Gastroesophageal sphincter (tissue), 4 donors: ENCODE measurements at regions not wholly inside any gene's neighbourhood (a gene's known extent, or its start where the extent isn't known, plus 50 kb on each side); places are given as distances from the start of the nearest gene placed in this dataset.

Experiments used
- ATAC-seq: fragments of 150-250 bp; one replicate; pipeline ENCODE4 v1.9.1; 2016; ENCODE audit warnings: mild to moderate bottlenecking, moderate library complexity
- H3K27ac ChIP-seq, 4 donors: fragments of 200-600 bp; sonication (generic) in 3 of 4; 1 replicate in 3 of 4; 2 replicates in 1 of 4; pipeline ENCODE4 v1.5.1; 2016 to 2019
- H3K27me3 ChIP-seq: fragments of 200-600 bp; sonication (generic); one replicate; pipeline ENCODE4 v1.5.1; 2019
- H3K36me3 ChIP-seq, 2 donors: fragments of 200-600 bp; sonication (generic); one replicate each; pipeline ENCODE4 v1.5.1; 2019; ENCODE audit warnings: control low read depth in 1 of 2
- H3K4me1 ChIP-seq, 3 donors: fragments of 200-600 bp; sonication (generic); 1 replicate in 2 of 3; 2 replicates in 1 of 3; pipeline ENCODE4 v1.5.1; 2016 to 2019; ENCODE audit warnings: control low read depth in 2 of 3
- H3K4me3 ChIP-seq, 2 donors: fragments of 200-600 bp; sonication (generic); one replicate each; pipeline ENCODE4 v1.5.1; 2019; ENCODE audit warnings: mild to moderate bottlenecking in 1 of 2, moderate library complexity in 1 of 2
- H3K9me3 ChIP-seq, 3 donors: fragments of 200-600 bp; sonication (generic); one replicate each; pipeline ENCODE4 v1.5.1; 2017 to 2019; ENCODE audit warnings: control low read depth in 2 of 3
- EP300 ChIP-seq: sonication (generic); formaldehyde crosslinking; IDR thresholded peaks from one replicate; pipeline ENCODE4 v1.6.1; 2017; ENCODE audit warnings: antibody characterized with exemption, mild to moderate bottlenecking
- POLR2A ChIP-seq, 2 donors: fragments of 450-650 bp; IDR thresholded peaks; one replicate each; pipeline ENCODE4 v1.6.1; 2017; ENCODE audit warnings: antibody characterized with exemption in 2 of 2, mild to moderate bottlenecking in 2 of 2, moderate library complexity in 1 of 2
- POLR2AphosphoS5 ChIP-seq: sonication (generic); formaldehyde crosslinking; IDR thresholded peaks from one replicate; pipeline ENCODE4 v1.6.1; 2017; ENCODE audit warnings: antibody characterized with exemption
- WGBS, 2 donors: methylation state at CpG; one replicate each; pipeline ENCODE4 v1.1.5; 2018; ENCODE audit warnings: low coverage in 1 of 2; 5-methylcytosine and 5-hydroxymethylcytosine counted together
- TF ChIP-seq, protein P1 (sequence below), 4 experiments: fragments of 200-600 bp in 2 of 4; fragments of 450-650 bp in 2 of 4; sonication (generic) in 1 of 4; IDR thresholded peaks; one replicate each; pipeline ENCODE4 v1.5.1; 2017 to 2019; ENCODE audit warnings: antibody characterized with exemption in 4 of 4, mild to moderate bottlenecking in 2 of 4, moderate library complexity in 2 of 4

DNA sequence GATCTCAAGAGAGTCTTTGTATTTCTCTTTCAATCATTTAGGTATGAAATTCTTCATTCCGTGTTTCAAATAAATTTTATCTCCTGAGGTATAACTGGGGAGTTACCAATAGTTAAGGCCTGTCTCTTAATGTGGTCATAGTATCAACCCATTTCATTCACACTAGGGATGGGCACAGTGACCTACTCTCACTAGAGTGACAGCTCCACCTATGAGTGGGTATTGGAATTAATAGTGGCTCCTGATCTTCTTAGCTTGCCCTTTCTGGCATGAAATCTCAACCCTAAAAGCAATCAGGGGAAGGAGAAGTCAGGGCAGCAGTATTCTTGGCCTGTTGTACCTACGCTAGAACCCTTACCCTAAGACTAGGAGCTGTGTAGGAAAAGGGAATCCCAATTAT is 507.7 kb downstream of the FAM181B start:
- Histone ChIP-seq H3K4me1 (no peaks in the 10 kb centered on the region), H3K4me3 (no peak overlapping the region), H3K27ac (no peak overlapping the region), H3K9me3 (peaks cover 0 to 10% (median 0%) of the 10 kb centered on the region in 3 donors), H3K27me3 (no peaks in the 10 kb centered on the region), H3K36me3 (no peaks in the 10 kb centered on the region)
- no peak for TF ChIP-seq POLR2AphosphoS5
- no peak for TF ChIP-seq EP300
- TF ChIP-seq, protein P1, sequence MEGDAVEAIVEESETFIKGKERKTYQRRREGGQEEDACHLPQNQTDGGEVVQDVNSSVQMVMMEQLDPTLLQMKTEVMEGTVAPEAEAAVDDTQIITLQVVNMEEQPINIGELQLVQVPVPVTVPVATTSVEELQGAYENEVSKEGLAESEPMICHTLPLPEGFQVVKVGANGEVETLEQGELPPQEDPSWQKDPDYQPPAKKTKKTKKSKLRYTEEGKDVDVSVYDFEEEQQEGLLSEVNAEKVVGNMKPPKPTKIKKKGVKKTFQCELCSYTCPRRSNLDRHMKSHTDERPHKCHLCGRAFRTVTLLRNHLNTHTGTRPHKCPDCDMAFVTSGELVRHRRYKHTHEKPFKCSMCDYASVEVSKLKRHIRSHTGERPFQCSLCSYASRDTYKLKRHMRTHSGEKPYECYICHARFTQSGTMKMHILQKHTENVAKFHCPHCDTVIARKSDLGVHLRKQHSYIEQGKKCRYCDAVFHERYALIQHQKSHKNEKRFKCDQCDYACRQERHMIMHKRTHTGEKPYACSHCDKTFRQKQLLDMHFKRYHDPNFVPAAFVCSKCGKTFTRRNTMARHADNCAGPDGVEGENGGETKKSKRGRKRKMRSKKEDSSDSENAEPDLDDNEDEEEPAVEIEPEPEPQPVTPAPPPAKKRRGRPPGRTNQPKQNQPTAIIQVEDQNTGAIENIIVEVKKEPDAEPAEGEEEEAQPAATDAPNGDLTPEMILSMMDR (IDR thresholded peaks at IDR 0.05): no peak
- TF ChIP-seq POLR2A (IDR thresholded peaks at IDR 0.05): no peak
- ATAC-seq: no peak
- WGBS, 2 donors: 92% methylated on average over 2 of the region's 2 CpGs; no CpG with 5 or more reads in 1 of the 2 donors

DNA sequence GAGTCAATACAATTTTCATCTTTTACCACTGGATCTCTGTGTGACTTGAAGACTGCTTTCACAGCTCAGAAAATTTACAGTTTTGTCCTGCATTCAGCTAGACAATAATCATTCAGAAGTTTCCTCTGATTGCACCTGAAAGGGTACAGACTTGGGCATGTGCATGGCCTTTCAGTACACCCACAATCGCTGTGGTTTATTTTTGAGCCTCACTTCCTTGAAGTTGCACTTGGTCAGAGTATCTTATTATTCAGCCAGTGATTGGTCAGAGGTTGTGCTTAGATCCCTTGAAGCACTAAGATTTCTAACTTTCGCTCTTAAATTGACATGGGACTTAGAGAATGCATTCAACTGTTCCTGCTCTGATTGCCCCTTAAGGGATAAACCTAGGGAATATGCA is 508.2 kb downstream of the FAM181B start:
- Histone ChIP-seq H3K27me3 (no peaks in the 10 kb centered on the region), H3K27ac (no peak overlapping the region), H3K4me3 (no peak overlapping the region), H3K4me1 (no peaks in the 10 kb centered on the region), H3K9me3 (peaks cover 0 to 10% (median 0%) of the 10 kb centered on the region in 3 donors), H3K36me3 (no peaks in the 10 kb centered on the region)
- no peak for ATAC-seq
- WGBS, 2 donors: 90 to 100% methylated on average over 2 of the region's 2 CpGs
- TF ChIP-seq, protein P1 (IDR thresholded peaks at IDR 0.05): no peak
- TF ChIP-seq EP300 (no peak), POLR2A (IDR thresholded peaks at IDR 0.05) (no peak), POLR2AphosphoS5 (no peak)

DNA sequence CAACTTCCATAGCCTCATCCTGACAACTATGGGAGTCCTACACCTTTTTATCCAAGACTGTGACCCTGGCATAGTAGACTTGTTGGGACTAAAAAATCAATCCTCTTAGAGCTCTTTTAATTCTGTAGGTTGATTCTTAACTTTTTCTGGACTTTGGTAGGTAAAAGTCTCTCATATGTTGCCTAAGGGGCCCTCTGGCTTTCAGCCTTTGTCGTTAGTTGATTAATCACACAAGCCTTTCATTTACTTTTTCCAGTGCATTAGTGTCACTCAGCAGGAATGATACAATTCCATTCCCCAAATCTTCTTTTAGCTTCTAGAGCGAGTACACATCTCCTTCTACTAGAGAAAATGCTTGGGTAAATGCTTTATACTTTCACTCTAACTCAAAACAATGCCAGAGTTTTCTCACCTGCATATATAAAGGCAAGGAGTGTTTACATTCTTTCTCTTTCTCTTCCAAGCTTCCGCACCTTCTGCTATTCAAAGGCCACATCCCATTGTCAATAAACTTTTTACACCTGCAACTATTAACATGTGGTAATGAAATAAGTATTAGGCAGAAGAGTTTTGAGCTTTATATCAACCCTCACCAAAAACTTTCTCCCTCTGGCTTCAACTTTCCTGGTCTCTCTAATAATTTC is 516.6 kb downstream of the FAM181B start:
- no peak for TF ChIP-seq POLR2A (IDR thresholded peaks at IDR 0.05)
- H3K27me3 ChIP-seq: no peaks in the 10 kb centered on the region
- no peak overlapping the region for H3K4me3 ChIP-seq
- H3K9me3 ChIP-seq: no peaks in the 10 kb centered on the region
- WGBS, 2 donors: 54 to 63% methylated on average over 2 to 3 of the region's 3 CpGs
- no peak for ATAC-seq
- H3K36me3 ChIP-seq: no peaks in the 10 kb centered on the region
- no peak overlapping the region for H3K27ac ChIP-seq
- no peaks in the 10 kb centered on the region for H3K4me1 ChIP-seq

DNA sequence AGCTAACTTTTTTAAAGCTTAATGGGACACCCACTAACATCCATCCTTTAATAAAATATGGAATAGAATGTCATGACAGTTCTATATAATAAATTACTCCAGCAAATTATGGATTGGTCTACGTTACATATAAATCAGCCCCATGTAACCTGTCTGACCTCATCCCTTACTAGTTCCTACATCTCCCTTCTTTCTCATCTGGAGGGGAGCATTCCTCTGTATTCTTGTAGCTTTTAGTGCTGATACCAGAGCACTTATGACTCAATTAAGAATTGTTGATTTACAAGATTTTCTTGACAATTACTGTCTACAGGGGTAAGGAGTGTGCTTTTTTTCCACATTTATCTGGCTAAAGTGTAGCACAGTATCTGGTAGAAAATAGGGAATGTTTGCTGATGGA is 523.7 kb downstream of the FAM181B start:
- H3K4me1 ChIP-seq: no peaks in the 10 kb centered on the region
- H3K9me3 ChIP-seq: no peaks in the 10 kb centered on the region
- no peak overlapping the region for H3K4me3 ChIP-seq
- H3K27me3 ChIP-seq: no peaks in the 10 kb centered on the region
- ATAC-seq: no peak
- no peaks in the 10 kb centered on the region for H3K36me3 ChIP-seq
- no peak overlapping the region for H3K27ac ChIP-seq
- WGBS, 2 donors: 71 to 100% methylated on average over 1 of the region's 1 CpG
- TF ChIP-seq POLR2AphosphoS5 (no peak), EP300 (no peak), POLR2A (IDR thresholded peaks at IDR 0.05) (no peak)
- TF ChIP-seq, protein P1 (IDR thresholded peaks at IDR 0.05): no peak

DNA sequence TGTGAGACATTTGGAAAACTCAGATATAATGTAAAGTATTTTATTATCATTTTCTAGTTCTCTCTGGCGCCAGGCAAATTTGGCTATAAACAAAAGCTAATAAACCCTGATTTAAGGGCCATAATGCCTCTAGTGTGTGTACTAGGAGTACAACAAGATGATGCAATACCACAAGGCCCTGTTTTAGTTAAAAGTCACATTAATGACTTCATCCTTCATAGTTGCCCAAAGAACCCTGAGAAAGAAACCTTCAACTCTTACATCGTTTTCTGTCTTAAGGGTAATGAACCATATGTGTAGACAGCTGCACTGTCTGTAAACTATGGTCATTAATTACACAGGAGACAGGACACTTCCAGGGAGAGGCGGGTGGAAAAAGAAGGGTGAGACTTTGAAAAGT is 538.4 kb downstream of the FAM181B start:
- no peaks in the 10 kb centered on the region for H3K4me1 ChIP-seq
- no peak for ATAC-seq
- no peak overlapping the region for H3K27ac ChIP-seq
- H3K9me3 ChIP-seq: no peaks in the 10 kb centered on the region
- WGBS, 2 donors: 54 to 60% methylated on average over 3 of the region's 3 CpGs
- no peaks in the 10 kb centered on the region for H3K36me3 ChIP-seq
- H3K27me3 ChIP-seq: no peaks in the 10 kb centered on the region
- no peak for TF ChIP-seq EP300
- TF ChIP-seq POLR2AphosphoS5: no peak
- no peak for TF ChIP-seq POLR2A (IDR thresholded peaks at IDR 0.05)
- TF ChIP-seq, protein P1 (IDR thresholded peaks at IDR 0.05): no peak
- no peak overlapping the region for H3K4me3 ChIP-seq
